SK-N-SH treated with all-trans-retinoic acid at 6 μM for 48 hours (cell line): ENCODE measurements at regions not wholly inside any gene's neighbourhood (a gene's known extent, or its start where the extent isn't known, plus 50 kb on each side); places are given as distances from the start of the nearest gene placed in this dataset.

Source experiments
- BACH2 ChIP-seq: fragments of 250-450 bp; sonication (Bioruptor Pico); IDR thresholded peaks from 2 replicates; pipeline ENCODE4 v1.9.0; 2021; ENCODE audit warnings: mild to moderate bottlenecking, borderline replicate concordance
- GLIS3 ChIP-seq: fragments of 250-450 bp; sonication (Bioruptor Pico); IDR thresholded peaks from 2 replicates; pipeline ENCODE4 v1.5.0; 2020; ENCODE audit warnings: mild to moderate bottlenecking, moderate library complexity
- OSR1 ChIP-seq: fragments of 250-450 bp; sonication (Bioruptor Pico); IDR thresholded peaks from 2 replicates; pipeline ENCODE4 v1.8.0; 2022; ENCODE audit warnings: moderate library complexity, mild to moderate bottlenecking, inconsistent platforms
- PPARA ChIP-seq: fragments of 250-450 bp; sonication (Bioruptor Pico); IDR thresholded peaks from 2 replicates; pipeline ENCODE4 v1.5.0; 2020; ENCODE audit warnings: mild to moderate bottlenecking, borderline replicate concordance
- RARB ChIP-seq: fragments of 250-450 bp; sonication (Bioruptor Pico); IDR thresholded peaks from 2 replicates; pipeline ENCODE4 v1.8.0; 2021; ENCODE audit warnings: mild to moderate bottlenecking, moderate library complexity
- ZFP3 ChIP-seq: fragments of 250-450 bp; sonication (Bioruptor Pico); IDR thresholded peaks from 2 replicates; pipeline ENCODE4 v1.5.0; 2020; ENCODE audit warnings: mild to moderate bottlenecking, moderate library complexity
- ZFP30 ChIP-seq: fragments of 450-650 bp; formaldehyde crosslinking; IDR thresholded peaks from 2 replicates; pipeline ENCODE4 v1.5.0; 2022; ENCODE audit warnings: mild to moderate bottlenecking, moderate library complexity
- ZNF70 ChIP-seq: fragments of 450-650 bp; formaldehyde crosslinking; IDR thresholded peaks from 2 replicates; pipeline ENCODE4 v1.5.0; 2020; ENCODE audit warnings: mild to moderate bottlenecking, moderate library complexity
- TF ChIP-seq, protein P1 (sequence below): fragments of 250-450 bp; sonication (Bioruptor Pico); IDR thresholded peaks from 2 replicates; pipeline ENCODE4 v1.8.0; 2020; ENCODE audit warnings: mild to moderate bottlenecking, moderate library complexity, borderline replicate concordance
- TF ChIP-seq, protein P2 (sequence below): fragments of 250-450 bp; sonication (Bioruptor Pico); IDR thresholded peaks from 2 replicates; pipeline ENCODE4 v1.8.0; 2021; ENCODE audit warnings: low read depth, mild to moderate bottlenecking, moderate library complexity, borderline replicate concordance
- TF ChIP-seq, protein P3 (sequence below): fragments of 250-450 bp; sonication (Bioruptor Pico); IDR thresholded peaks from 2 replicates; pipeline ENCODE4 v1.5.1; 2020; ENCODE audit warnings: low read depth, mild to moderate bottlenecking, moderate library complexity
- TF ChIP-seq, protein P4 (sequence below): fragments of 250-450 bp; sonication (Bioruptor Pico); IDR thresholded peaks from 2 replicates; pipeline ENCODE4 v1.5.0; 2020; ENCODE audit warnings: mild to moderate bottlenecking, moderate library complexity

GRCh38 chr17:14768923-14769322, 468.0 kb downstream of the HS3ST3B1 start:
- no peak for TF ChIP-seq ZFP3
- TF ChIP-seq, protein P1, sequence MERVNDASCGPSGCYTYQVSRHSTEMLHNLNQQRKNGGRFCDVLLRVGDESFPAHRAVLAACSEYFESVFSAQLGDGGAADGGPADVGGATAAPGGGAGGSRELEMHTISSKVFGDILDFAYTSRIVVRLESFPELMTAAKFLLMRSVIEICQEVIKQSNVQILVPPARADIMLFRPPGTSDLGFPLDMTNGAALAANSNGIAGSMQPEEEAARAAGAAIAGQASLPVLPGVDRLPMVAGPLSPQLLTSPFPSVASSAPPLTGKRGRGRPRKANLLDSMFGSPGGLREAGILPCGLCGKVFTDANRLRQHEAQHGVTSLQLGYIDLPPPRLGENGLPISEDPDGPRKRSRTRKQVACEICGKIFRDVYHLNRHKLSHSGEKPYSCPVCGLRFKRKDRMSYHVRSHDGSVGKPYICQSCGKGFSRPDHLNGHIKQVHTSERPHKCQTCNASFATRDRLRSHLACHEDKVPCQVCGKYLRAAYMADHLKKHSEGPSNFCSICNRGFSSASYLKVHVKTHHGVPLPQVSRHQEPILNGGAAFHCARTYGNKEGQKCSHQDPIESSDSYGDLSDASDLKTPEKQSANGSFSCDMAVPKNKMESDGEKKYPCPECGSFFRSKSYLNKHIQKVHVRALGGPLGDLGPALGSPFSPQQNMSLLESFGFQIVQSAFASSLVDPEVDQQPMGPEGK (CRISPR knock-in tag), result no peak
- no peak for TF ChIP-seq BACH2 (CRISPR knock-in tag)
- no peak for TF ChIP-seq ZFP30 (CRISPR knock-in tag)
- no peak for TF ChIP-seq OSR1 (CRISPR knock-in tag)
- no peak for TF ChIP-seq ZNF70 (CRISPR knock-in tag)
- TF ChIP-seq RARB (CRISPR knock-in tag), result no peak
- TF ChIP-seq, protein P2, sequence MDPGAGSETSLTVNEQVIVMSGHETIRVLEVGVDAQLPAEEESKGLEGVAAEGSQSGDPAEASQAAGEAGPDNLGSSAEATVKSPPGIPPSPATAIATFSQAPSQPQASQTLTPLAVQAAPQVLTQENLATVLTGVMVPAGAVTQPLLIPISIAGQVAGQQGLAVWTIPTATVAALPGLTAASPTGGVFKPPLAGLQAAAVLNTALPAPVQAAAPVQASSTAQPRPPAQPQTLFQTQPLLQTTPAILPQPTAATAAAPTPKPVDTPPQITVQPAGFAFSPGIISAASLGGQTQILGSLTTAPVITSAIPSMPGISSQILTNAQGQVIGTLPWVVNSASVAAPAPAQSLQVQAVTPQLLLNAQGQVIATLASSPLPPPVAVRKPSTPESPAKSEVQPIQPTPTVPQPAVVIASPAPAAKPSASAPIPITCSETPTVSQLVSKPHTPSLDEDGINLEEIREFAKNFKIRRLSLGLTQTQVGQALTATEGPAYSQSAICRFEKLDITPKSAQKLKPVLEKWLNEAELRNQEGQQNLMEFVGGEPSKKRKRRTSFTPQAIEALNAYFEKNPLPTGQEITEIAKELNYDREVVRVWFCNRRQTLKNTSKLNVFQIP (CRISPR knock-in tag), result no peak
- no peak for TF ChIP-seq PPARA
- TF ChIP-seq GLIS3 (CRISPR knock-in tag), result no peak
- TF ChIP-seq, protein P3, sequence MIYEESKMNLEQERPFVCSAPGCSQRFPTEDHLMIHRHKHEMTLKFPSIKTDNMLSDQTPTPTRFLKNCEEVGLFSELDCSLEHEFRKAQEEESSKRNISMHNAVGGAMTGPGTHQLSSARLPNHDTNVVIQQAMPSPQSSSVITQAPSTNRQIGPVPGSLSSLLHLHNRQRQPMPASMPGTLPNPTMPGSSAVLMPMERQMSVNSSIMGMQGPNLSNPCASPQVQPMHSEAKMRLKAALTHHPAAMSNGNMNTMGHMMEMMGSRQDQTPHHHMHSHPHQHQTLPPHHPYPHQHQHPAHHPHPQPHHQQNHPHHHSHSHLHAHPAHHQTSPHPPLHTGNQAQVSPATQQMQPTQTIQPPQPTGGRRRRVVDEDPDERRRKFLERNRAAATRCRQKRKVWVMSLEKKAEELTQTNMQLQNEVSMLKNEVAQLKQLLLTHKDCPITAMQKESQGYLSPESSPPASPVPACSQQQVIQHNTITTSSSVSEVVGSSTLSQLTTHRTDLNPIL, result no peak
- TF ChIP-seq, protein P4, sequence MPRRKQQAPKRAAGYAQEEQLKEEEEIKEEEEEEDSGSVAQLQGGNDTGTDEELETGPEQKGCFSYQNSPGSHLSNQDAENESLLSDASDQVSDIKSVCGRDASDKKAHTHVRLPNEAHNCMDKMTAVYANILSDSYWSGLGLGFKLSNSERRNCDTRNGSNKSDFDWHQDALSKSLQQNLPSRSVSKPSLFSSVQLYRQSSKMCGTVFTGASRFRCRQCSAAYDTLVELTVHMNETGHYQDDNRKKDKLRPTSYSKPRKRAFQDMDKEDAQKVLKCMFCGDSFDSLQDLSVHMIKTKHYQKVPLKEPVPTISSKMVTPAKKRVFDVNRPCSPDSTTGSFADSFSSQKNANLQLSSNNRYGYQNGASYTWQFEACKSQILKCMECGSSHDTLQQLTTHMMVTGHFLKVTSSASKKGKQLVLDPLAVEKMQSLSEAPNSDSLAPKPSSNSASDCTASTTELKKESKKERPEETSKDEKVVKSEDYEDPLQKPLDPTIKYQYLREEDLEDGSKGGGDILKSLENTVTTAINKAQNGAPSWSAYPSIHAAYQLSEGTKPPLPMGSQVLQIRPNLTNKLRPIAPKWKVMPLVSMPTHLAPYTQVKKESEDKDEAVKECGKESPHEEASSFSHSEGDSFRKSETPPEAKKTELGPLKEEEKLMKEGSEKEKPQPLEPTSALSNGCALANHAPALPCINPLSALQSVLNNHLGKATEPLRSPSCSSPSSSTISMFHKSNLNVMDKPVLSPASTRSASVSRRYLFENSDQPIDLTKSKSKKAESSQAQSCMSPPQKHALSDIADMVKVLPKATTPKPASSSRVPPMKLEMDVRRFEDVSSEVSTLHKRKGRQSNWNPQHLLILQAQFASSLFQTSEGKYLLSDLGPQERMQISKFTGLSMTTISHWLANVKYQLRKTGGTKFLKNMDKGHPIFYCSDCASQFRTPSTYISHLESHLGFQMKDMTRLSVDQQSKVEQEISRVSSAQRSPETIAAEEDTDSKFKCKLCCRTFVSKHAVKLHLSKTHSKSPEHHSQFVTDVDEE (CRISPR knock-in tag), result no peak
